DLD1 (cell line): ENCODE measurements at regions not wholly inside any gene's neighbourhood (a gene's known extent, or its start where the extent isn't known, plus 50 kb on each side); places are given as distances from the start of the nearest gene placed in this dataset.

ENCODE experiments used
- in situ Hi-C: cut with HindIII; loops from 2 replicates; pipeline ENCODE4 v1.10.0; 2017; ENCODE audit warnings: low sequenced_read_pairs

GRCh38 chr17:79382313-79382712, 228.5 kb downstream of the RBFOX3 start:
- in situ Hi-C loops = loop anchor here (25.0 kb wide), 1 partner anchor 195 kb away; no protein-coding TSS in a partner anchor

- in situ Hi-C loops = loop anchor here (10.0 to 25.0 kb wide), 2 partner anchors 193 to 285 kb away; no protein-coding TSS in a partner anchor
These were observed 231.0 kb downstream of the RBFOX3 start for GRCh38 chr17:79379700-79380445.

- in situ Hi-C loops = loop anchor here (10.0 to 25.0 kb wide), 2 partner anchors 190 to 283 kb away; no protein-coding TSS in a partner anchor
These were observed 233.5 kb downstream of the RBFOX3 start for GRCh38 chr17:79377230-79377786.

GRCh38 chr17:79374807-79375206, 236.0 kb downstream of the RBFOX3 start:
- in situ Hi-C loops = loop anchor here (10.0 to 25.0 kb wide), 3 partner anchors 188 to 338 kb away; no protein-coding TSS in a partner anchor

GRCh38 chr17:79374087-79374689, 236.7 kb downstream of the RBFOX3 start:
- in situ Hi-C loops = loop anchor here (10.0 to 25.0 kb wide), 2 partner anchors 279 to 337 kb away; no protein-coding TSS in a partner anchor

- in situ Hi-C loops = loop anchor here (10.0 to 25.0 kb wide), 2 partner anchors 278 to 335 kb away; no protein-coding TSS in a partner anchor
These were observed 238.2 kb downstream of the RBFOX3 start for GRCh38 chr17:79372470-79373238.

GRCh38 chr17:79371984-79372383, 238.9 kb downstream of the RBFOX3 start:
- in situ Hi-C loops = loop anchor here (10.0 to 25.0 kb wide), 2 partner anchors 277 to 335 kb away; no protein-coding TSS in a partner anchor

GRCh38 chr17:79370594-79370993, 240.3 kb downstream of the RBFOX3 start:
- in situ Hi-C loops = loop anchor here (10.0 to 25.0 kb wide), 2 partner anchors 276 to 333 kb away; no protein-coding TSS in a partner anchor

GRCh38 chr17:79370126-79370525, 240.7 kb downstream of the RBFOX3 start:
- in situ Hi-C loops = loop anchor here (10.0 to 25.0 kb wide), 2 partner anchors 275 to 333 kb away; no protein-coding TSS in a partner anchor

- in situ Hi-C loops = loop anchor here (25.0 kb wide), 1 partner anchor 332 kb away; no protein-coding TSS in a partner anchor
These were observed 241.3 kb downstream of the RBFOX3 start for GRCh38 chr17:79369532-79369931.

GRCh38 chr17:79369001-79369400, 241.8 kb downstream of the RBFOX3 start:
- in situ Hi-C loops = loop anchor here (25.0 kb wide), 1 partner anchor 332 kb away; no protein-coding TSS in a partner anchor

- in situ Hi-C loops = loop anchor here (25.0 kb wide), 1 partner anchor 331 kb away; no protein-coding TSS in a partner anchor
These were observed 242.3 kb downstream of the RBFOX3 start for GRCh38 chr17:79368521-79368920.

GRCh38 chr17:79366988-79367571, 243.8 kb downstream of the RBFOX3 start:
- in situ Hi-C loops = loop anchor here (25.0 kb wide), 1 partner anchor 330 kb away; no protein-coding TSS in a partner anchor

GRCh38 chr17:79365836-79366770, 244.7 kb downstream of the RBFOX3 start:
- in situ Hi-C loops = loop anchor here (25.0 kb wide), 1 partner anchor 329 kb away; no protein-coding TSS in a partner anchor

- in situ Hi-C loops = loop anchor here (25.0 kb wide), 1 partner anchor 328 kb away; no protein-coding TSS in a partner anchor
These were observed 245.5 kb downstream of the RBFOX3 start for GRCh38 chr17:79365351-79365750.

- in situ Hi-C loops = loop anchor here (25.0 kb wide), 1 partner anchor 327 kb away; no protein-coding TSS in a partner anchor
These were observed 246.3 kb downstream of the RBFOX3 start for GRCh38 chr17:79364315-79365094.

GRCh38 chr17:79363552-79364275, 247.1 kb downstream of the RBFOX3 start:
- in situ Hi-C loops = loop anchor here (25.0 kb wide), 1 partner anchor 326 kb away; no protein-coding TSS in a partner anchor
